NCI-H1092 treated with DMSO at 0.1 percent for 48 hours (cell line): ENCODE measurements at regions not wholly inside any gene's neighbourhood (a gene's known extent, or its start where the extent isn't known, plus 50 kb on each side); places are given as distances from the start of the nearest gene placed in this dataset.
"Not testable (repeated sequence)": the region's sequence is repeated elsewhere in the genome, so short reads cannot be mapped to it uniquely, and the experiment has no call there.

ENCODE experiments used
- DNase-seq: peaks from one replicate; lab custom pipeline; 2025; lab: John Stamatoyannopoulos, UW

DNA sequence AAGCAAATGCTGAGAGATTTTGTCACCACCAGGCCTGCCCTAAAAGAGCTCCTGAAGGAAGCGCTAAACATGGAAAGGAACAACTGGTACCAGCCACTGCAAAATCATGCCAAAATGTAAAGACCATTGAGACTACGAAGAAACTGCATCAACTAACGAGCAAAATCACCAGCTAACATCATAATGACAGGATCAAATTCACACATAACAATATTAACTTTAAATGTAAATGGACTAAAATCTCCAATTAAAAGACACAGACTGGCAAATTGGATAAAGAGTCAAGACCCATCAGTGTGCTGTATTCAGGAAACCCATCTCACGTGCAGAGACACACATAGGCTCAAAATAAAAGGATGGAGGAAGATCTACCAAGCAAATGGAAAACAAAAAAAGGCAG is 702.7 kb upstream of the INTU start:
- DNase-seq: not testable (repeated sequence)

DNA sequence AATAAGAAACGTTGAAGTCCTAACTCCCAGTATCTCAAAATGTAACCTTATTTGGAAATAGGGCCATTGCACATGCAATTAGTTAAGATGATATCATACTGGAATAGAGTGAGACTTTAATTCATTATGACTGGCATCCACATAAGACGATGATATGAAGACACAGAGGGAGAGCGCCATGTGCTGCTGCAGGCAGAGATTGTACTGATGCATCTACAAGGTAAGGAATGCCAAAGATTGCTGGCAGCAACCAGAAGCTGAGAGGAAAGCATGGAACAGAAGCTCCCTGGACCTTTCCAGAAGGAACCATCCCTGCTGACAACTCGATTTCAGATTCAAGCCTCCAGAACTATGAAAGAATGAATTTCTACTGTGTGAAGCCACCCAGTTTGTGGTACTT is 697.0 kb upstream of the INTU start:
- DNase-seq: no peak

DNA sequence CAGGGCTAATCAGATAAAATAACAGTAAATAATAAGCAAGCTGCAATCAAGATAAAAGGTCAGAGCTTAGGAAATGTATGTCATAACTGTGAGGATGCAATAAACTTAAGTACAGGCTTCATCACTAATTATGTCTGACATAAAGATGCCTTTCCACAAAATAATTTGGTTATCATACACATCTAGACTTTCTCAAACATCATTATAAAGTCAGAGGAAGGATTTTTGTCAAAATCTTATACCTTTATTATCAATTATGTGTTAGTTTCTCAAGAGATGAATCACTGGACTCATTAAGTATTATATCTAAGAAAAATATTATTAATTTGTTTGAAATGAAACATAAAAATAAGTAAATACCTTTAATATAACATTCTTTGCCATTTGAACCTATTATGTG is 695.4 kb upstream of the INTU start:
- DNase-seq: no peak

DNA sequence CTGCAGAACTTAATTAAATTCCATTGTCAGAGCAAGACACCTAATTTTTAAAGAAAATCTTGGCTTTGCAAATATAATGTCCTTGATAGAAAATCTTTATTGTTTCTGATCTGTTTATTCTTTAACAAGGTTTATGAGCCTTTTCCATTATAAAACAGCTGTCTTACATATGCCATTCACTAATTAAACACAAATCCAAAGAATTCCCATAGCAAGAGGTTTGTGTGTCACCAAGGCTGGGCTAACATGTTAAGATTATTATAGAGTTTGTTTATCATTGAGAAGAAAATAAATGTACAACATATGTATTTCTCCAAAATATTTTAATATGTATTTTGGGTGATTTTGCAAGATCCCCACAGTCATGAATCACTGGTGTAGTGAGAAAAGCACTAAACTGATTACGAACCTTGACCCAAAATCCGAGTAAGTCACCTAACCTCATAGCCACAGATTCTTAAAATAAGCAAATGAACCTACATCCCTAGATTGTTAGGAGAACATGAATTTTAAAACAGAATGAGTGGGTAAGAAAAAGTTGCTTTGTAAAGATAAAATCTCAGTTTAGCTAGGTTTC is 694.8 kb upstream of the INTU start:
- DNase-seq: no peak

DNA sequence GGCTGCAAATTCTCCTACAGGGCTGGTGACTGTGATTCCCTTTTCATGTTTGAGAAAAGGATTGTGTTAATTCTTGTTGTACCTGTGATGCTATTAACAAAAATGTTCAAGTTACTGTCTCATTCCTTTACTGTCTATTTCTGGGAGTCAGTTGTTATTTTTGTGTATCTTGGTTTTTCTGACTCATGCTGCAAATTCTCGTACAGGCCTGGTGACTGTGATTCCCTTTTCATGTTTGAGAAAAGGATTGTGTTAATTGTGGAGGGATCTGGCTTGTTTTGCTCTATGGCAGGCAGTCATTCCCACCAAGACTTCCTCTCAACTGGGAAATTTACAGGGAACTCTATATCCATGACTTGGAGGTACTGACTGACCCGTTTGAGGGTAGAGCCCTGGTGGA is 693.4 kb upstream of the INTU start:
- DNase-seq: no peak

DNA sequence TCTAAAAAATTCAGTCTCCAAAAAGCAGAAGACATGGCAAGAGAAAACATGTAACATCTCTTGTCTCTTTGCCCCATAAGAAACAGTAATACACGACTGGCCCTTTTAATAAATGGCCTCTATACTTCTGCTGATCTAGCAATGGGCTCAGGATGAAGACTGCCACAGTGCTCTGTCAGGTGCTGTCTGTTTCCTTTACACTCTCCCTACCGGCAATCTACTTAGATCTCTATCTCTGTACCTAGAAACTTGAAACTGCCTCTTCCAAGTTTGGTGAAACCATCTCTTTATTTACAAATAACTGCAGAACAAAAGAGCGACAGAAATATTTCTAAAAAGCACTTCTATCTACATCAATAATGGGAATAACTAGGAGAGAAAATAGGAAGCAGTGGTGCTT is 685.2 kb upstream of the INTU start:
- DNase-seq: no peak

DNA sequence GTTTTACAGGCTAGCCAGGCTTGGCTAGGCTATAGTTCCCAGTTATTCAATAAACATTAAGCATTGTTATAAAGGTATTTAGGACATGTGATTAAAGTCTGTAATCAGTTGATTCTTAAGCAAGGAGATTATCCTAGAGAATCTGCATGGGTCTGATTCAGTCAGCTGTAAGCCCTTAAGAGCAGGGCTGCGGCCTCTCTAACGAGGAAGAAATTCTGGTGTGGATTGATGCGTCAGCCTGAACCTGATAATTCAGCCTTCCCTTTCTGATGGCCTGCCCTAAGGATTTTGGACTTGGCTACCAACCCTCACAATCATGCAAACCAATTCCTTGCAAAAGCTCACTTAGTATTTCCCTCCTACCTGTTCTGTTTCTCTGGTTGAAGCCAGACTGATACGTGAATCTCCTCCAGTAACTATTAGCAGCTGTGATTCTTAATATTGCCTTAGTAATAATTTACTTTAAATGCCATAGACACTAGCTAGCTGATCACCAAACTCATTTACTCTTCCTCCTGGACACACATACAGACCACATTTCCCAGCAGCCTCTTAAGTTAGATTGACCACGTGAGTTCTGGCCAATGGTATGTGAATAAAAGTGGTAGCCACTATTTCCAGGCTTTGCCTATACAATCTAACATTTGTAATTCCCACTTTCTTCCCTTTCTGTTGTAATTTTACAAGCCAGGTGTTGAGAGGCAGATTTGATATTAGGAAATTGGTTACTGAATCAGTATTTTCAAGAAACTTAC is 678.0 kb upstream of the INTU start:
- no peak for DNase-seq

DNA sequence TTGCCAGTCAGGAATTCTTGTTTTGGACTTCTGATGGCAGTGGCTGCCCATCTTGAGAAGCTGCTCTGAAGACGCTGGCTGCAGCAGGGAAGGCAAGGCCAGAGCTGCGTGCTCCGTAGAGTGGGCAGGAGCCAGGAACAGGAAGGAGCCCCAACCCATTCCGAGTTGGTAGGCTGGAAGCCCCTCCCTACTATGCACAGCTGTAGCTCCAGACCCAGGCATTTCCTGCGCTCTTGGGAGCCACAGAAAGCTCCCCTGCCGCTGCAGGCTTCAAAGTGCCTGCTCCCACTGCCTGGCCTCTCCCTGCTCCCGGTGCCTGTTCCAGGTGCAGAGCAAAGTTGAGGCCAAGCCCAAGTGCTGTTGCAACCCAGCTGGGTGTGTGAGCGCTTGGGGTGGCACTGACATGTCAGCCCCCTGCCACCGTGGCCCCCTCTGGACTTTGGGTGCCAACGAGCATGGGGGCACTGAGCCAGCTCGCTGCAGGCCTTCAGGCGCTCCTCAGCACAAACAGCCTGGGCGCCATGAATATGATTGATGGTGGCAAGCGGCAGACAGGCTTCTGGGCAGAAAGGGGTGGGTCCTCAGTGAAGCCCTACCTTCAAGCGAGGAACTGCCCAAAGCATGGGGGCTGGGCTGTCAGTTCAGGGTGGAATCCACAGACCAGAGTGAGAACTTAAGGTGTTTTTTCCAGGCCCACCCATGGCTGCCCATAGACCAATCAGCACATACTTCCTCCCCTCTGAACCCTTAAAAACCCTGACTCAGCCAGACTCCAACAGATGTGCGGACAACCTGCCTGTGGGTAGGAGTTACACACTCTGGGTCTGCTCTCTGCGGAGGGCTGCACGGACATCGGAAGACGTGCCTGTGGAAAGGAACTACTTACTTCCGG is 677.2 kb upstream of the INTU start:
- DNase-seq: no peak

DNA sequence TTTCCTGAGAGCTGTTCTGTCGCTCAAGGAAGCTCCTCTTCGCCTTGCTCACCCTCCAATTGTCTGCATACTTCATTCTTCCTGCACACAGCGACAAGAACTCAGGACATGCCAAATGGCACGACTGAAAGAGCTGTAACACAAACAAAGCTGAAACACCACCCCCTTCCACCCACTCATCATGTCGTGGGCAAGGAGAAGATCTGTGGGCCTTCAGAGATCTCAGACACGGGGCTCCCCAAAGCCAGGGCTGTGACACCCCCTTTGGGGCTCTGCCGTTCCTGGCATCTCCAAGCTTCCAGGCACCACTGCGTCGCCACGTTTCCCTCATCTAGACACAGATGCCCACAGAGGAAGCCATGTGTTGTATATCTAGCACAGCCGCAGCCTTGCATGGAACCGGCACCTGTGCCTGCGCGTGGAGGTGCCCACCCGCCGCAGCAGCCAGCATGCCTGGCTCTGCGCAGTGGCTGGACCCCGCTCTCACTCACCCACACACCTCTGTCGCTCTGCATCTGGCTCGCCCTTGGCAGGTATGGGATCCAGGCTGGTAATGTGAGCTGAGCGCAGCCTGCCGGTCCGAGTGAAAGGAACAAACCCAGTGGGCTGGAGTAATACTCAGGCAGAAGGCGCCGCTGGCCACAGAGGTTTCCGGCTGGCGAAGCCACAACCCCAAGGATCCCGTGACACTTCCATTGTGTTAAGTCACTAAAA is 676.4 kb upstream of the INTU start:
- DNase-seq: no peak

DNA sequence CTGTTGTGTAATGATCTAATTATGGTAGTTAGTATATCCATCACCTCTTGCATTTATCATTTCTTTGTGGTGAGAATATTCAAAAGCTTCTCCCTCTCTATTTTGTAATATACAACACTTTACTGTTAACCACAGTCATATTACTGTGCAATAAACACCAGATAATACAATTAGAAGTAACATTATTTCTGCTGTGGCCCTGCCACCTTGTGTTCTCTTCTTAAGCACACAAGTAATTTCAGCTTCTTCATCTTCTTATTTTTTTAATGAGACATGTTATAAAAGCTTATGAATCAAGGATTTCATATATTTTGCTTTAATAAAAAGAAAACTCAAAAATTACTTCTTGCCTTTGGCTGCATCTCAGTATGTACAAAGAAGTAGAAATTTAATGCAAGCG is 675.2 kb upstream of the INTU start:
- no peak for DNase-seq

DNA sequence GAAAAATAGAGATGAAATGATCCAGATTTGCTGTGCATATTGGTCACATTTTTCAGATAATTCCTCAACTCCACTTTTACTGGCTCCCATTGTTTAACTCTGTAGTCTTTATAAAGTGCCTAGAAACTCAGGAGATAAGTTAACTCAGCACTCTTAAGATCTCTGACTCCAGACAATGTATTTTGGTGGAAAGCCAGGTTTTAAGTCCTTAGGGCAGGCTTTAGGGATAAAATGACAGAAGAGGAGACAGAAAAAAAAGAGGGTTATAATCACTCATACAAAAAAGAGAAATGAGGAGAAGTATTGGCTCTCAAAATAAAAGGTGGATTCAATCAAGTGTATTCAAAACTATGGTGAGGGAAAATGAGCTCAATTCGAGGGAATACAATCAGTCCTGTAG is 674.8 kb upstream of the INTU start:
- DNase-seq: no peak

DNA sequence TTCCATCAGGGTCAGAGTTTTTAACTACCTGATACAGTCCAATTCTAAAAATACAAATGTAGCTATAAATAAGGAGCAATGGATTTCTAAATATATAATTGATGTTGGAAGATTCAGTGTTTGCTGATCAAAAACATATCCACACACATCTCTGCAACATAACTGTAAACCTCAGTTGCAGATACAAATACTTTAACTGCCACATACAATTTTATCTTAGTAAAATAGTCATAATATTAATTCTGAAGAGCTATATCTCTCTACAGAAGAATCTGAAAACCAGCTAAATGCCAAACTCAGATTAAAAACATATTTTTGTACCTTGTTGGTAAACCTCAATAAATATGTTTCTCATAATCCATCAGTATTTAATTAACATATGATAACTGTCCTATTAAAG is 674.3 kb upstream of the INTU start:
- no peak for DNase-seq

DNA sequence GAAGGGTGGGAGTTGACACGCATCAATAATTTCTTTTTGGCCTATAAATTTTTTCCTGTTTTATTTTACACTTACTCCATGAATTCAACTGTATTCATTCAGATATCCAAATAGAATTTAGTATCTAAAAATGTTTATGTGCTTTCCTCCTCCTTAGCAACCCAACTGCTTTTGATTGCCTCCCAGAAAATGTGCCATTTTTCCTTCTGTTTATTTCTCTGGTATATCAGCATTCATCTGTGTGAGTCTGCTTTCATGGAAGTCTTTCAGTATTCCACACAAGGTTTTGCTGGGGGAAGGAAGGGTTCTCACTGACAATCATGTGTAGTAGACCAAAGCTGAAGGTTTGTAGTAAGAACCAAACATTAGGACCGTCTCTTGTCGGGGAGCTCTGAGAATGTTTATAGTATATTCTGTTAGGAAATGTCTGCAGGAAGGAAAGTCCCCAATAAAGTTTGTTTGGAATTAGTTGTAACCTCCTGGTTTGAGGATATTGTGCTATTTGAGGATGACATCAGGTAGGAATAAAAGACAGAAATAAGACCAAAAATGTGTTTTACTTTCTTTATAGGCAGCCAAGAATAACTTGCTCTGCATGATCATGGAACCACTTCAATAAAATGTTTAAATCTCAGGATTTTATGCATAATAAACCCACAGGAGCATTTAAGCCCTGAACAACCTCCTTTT is 673.6 kb upstream of the INTU start:
- DNase-seq: no peak

DNA sequence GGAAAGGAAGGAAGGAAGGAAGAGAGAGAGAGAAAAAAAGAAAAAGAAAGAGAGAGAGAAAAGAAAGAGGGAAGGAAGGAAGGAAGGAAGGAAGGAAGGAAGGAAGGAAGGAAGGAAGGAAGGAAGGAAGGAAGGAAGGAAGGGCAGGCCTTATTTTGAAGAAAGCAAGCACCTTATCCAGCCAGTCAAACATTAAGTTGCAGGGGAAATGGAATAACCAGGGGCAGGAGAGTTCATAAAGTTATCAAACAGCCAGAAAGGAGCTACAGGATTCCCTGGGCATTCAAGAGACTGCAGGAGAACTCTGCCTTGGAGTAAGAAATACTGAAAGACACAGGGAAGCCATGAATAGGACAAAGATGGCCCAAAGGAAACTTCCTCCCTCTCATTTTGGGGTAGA is 672.0 kb upstream of the INTU start:
- no peak for DNase-seq

DNA sequence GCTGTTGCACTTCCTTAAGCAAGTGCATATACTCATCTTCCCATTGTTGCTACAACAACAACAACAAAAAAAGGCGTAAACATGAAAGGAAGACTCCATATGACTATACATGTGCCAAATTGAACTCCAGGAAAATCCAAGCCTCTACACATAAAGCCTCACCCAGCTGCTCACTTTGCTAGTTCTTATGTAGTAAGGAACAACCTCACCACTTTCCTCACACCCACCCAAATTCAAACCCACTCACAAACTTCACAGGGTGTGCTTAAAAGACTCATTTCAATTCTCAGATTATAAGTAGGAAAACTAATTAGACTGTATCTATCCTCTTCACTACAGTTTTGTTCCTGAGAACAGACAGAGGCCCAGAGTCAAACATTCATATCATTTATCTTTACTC is 671.1 kb upstream of the INTU start:
- no peak for DNase-seq

DNA sequence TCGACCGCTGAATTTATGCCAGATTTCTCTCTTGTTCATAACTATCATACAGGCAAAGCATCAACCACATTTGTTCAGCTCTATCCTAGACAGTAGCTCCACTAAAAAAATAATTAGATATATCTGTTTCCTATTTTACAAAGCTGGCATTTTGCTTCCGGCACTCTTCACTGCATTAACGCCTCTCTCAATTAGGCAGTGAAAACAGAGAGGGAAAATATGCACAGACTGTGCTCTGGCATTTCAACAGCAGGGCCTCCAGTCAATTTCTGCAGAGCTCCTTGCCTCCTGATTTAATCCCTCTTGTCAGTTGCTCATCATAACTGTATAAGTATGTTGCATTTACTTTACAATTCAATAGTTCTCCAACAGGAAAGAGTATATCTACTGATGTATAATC is 666.9 kb upstream of the INTU start:
- DNase-seq: no peak

DNA sequence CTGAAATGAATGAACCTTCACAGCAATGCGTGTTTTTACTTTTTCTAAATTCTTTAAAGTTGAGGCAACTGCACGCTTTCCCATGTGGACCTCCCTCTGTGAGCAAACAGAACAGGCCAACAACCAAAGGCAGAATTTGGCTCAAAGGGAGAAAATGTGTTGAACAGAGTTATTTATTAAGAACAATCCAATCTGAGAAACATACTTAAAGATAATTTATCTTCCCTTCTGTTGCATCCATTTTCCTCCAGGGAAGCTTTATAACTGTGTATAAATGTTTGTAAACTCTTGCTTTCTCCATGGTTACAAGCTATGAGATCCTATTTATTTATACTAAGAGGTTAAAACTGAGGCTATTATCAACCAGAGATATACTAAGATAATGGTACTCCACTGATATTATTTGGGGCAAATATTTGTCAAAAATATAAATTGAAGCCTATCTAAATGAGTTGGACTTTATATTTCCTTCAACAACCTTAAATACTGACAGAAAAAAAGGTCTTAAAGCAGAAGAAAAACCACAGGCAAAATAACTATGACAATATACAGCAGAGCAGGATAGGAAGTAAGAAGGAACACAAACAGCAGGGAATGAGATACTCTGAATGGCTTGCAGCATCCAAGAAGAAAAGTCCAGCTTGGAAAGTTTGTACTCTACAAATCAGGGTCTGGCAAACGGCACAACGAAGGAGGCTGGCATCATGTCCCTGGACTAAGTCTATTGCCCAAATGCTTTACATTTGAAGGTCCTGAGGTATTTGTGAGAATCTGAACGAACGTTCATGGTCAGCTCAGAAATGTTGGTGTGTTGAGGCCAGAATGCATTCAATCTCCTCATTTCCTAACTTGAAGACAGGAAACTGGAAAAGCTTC is 663.2 kb upstream of the INTU start:
- no peak for DNase-seq

DNA sequence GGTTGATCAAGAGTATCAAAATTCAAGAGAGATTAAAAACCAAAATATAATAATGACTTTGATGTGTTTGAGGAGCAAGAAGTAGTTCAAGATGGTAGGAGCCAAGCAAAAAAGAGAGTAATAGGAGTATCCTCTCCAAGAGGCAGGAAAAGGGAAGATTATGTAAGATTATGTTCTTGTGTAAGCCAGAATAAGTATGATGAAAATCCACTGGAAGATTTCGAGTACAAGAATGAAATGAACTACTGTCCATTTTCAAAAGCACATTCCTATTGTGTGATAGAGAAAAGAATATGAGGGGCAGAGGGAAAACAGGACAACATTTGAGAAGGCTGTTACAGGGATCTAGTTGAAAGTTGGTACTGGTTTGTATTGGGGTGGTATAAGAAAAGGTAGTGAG is 659.6 kb upstream of the INTU start:
- DNase-seq: no peak

DNA sequence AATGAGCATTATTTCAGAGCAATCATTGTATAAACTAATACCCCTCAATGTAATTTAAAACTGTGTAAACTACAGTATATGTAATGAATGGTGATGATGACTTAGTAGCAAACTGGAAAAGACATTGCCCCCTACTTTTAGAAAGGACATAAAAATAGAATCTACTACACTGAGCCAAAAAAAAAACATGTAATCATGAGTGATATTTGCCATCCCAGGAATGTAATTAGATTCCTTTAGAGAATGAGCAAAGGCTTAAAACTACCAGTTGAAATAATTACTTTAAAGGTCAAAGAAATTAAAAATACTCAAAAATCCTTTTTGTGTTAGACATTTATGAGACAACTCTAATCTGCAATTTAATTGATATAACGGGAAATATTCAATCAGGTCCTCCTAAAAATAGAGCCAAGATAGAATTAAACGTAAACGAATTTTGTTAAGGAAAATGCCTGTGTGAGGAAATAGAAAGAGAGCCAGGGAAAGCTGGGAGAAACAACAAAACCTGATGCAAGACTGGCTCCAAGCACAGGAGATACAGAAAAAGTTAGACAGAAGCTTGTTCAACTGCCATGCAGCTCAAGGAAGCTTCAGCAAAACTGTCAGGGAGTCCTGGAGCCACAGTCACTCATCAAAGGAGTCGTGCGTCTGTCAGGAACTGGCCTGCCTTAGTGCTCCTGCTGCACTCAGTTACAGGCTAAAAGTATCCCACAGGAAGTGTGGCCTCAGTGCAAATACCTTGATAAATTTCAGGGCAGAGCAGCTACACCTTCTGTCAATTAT is 655.7 kb upstream of the INTU start:
- DNase-seq: no peak

DNA sequence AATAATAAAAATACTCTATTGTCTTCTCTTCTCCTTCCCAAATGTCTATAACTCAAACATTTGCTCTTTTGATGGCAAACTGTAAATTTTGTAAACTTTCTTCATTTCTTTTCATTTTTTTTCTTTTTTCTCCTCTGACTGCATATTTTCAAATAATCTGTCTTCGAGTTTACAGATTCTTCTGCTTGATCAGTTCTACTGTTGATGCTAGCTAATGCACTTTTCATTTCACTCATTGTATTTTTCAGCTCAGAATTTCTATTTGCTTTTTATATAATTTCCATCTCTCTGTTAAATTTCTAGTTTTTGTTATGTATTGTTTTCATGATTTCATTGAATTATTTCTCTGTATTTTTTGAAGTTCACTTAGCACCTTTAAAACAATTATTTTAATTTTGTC is 646.8 kb upstream of the INTU start:
- DNase-seq: no peak
